Body of pancreas (tissue), 4 donors: ENCODE measurements at regions not wholly inside any gene's neighbourhood (a gene's known extent, or its start where the extent isn't known, plus 50 kb on each side); places are given as distances from the start of the nearest gene placed in this dataset.

Source experiments
- CTCF ChIP-seq, 7 experiments: fragments of 450-650 bp in 4 of 7; fragments of 200-600 bp in 3 of 7; sonication (generic) in 3 of 7; IDR thresholded peaks; one replicate each; pipeline ENCODE4 v1.5.1; 2016 to 2019; ENCODE audit warnings: antibody characterized with exemption in 7 of 7
- POLR2A ChIP-seq, 3 donors: fragments of 450-650 bp; IDR thresholded peaks; one replicate each; pipeline ENCODE4 v1.6.1; 2016; ENCODE audit warnings: antibody characterized with exemption in 3 of 3, mild to moderate bottlenecking in 2 of 3

- TF ChIP-seq CTCF (IDR thresholded peaks at IDR 0.05) (no peak), POLR2A (IDR thresholded peaks at IDR 0.05) (no peak)
Measured at GRCh38 chr5:35456506-35456905, 161.2 kb upstream of the SPEF2 start.
